Hypothalamus (tissue), 51 donors: ENCODE measurements at regions not wholly inside any gene's neighbourhood (a gene's known extent, or its start where the extent isn't known, plus 50 kb on each side); places are given as distances from the start of the nearest gene placed in this dataset.
"Not testable (repeated sequence)": the region's sequence is repeated elsewhere in the genome, so short reads cannot be mapped to it uniquely, and the experiment has no call there.

ENCODE experiments used
- DNase-seq, 51 donors: peaks; one replicate each; lab custom pipeline; 2025; lab: John Stamatoyannopoulos, UW

DNA sequence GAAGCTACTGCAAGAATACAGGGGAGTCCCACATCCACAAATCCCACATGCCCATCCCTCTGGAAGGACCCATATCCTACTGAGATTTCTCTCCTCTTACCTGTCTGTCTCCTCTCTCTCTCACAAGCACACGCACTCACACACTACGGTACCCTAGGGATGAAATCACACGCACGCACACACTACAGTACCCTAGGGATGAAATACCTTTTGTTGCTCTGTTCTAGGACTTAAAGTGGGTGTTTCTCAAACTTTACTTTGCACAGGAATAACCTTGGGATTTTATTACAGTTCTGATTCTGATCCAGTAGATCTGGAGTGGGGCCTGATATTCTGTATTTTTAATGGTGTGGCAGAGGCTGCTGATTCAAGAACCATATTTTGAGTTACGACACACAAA, 622.2 kb upstream of the ZNF385D start:
- no peak for DNase-seq

DNA sequence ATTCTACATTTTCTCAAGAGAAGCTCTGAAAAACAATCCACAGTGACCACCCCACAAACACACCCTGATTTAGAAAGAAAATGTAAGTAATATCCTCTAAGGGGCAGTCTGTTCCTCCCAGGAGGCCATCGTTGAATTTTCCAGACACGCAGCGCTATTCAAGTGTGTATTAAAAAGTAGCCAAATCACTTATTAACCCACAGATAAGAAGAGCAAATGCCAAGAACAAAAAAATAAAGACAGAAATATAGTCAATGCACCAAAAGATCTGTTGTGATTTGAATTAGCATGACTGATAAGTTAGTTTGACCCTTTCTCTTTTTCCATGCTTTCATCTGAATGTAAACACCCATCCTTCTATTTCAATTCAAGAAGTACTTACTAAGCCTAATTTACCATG, 622.8 kb upstream of the ZNF385D start:
- no peak for DNase-seq

DNA sequence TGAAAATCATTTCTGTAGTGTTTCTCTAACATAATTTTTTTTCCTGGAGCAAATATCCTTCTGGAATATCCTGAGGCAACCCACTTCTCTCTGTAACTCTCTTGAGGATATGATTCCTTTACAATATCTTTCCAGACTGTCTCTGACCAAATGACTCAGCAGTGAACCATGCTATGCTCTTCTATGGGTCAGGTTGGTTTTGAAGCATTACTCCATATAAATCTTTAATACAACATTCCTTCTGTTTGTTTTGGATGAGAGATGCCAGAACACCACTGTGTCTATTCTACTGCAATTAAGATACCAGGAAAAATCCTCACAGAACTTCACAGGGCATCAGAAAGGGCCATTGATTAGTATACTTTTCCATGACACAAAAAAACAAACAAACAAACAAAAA, 626.4 kb upstream of the ZNF385D start:
- DNase-seq: no peak

DNA sequence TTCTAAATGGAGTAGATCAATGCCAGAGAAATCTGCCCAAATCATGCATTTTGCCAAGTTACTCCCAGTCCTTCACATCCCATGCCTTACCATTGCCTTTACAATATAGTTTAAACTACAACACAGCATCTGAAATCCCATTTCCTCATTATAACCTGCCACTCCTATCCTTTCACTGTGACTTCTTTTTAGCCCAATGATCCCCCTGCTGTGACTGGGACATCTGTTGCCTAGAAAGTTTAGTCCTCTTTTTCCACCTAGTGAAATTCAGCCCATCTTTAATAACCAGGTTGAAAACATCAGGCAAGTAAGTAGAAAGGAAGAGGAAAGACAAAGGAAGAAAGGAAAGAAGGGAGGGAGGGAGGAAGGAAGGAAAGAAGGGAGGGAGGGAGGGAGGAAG, 627.9 kb upstream of the ZNF385D start:
- DNase-seq: no peak

DNA sequence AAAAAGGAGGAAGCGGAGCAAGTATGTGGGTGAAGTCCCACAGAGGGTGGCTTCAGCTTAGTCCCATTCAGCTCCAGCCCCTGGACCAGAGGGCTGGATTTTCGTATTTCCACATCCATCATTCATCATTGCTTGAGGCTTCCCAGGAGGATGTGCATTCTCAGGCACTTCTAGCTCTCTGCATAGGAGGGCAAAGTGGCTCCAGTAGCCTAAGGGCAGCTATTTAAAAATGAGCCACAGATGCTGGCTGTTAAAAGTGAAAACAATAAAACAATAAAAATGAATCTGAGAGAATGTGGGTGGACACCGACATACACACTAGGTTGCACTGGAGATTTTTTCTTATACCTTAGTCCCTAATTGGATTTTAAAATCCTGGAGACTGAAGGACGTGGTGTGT, 629.2 kb upstream of the ZNF385D start:
- no peak for DNase-seq

DNA sequence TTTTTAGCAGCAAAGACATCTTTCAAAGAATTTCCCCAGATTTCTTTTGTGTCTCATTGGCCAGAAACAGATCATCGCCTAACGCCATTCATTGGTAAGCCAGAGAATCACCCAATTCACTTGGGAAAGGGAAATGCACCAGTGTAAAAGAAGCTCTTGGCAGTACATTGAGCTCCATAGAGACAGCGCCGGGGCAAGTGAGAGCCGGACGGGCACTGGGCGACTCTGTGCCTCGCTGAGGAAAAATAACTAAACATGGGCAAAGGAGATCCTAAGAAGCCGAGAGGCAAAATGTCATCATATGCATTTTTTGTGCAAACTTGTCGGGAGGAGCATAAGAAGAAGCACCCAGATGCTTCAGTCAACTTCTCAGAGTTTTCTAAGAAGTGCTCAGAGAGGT, 630.6 kb upstream of the ZNF385D start:
- peak in 4 of 51 donors; percentile 1 to 10 (median 6) for DNase-seq

DNA sequence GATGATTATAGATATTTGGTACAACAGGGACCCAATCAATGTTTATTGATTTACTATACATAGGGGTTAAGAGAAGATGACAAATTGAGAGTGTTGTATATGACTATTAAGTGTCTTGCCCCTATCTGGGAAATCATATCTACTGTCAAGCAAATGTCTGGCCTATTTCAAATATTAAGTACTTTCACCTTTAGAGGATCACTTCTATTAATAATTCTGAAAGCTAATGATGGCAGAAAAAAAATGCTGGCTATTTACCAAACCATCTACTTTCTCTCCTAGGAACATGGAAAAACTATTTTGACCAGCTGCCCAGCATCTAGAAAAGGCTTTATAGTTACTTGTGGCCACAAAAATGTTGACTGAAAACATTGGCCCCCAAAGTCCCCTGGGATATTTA, 632.3 kb upstream of the ZNF385D start:
- DNase-seq: no peak

DNA sequence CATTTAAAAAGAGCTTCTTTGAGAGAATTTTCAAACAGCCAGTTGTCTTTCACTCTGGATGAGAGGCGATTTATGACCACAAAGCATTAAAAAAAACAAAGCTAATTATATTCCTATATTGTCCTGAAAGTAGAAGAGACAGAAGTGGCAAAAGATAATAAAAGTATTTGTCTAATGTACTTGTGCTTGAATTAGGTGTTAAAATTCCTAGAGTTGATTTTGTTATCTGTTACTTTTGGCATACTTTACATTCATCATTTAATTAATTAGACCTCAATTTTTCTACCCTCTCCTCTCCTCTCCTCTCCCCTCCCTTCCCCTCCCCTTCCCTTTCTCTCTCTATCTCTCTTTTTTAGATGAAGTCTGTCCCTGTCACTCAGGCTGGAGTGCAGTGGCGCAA, 635.1 kb upstream of the ZNF385D start:
- DNase-seq: no peak

DNA sequence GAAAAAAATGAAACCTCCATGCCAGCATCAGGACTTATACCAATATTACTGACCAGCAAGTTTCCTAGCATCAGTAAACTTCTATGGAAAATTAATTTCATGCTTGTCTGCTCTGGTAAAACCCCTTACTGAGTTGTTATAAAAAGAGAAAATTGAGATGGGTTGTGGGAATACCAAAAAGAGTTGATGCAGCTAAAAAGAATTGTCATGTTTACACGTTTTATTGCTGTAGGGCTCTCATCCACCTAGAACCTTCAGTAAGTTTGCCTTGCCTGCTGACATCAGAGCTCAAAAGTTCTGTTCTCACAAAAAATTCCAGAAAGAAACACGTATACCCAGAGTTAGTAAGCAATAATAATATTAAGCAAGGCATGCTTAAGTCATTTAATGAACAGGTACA, 641.3 kb upstream of the ZNF385D start:
- DNase-seq: no peak

DNA sequence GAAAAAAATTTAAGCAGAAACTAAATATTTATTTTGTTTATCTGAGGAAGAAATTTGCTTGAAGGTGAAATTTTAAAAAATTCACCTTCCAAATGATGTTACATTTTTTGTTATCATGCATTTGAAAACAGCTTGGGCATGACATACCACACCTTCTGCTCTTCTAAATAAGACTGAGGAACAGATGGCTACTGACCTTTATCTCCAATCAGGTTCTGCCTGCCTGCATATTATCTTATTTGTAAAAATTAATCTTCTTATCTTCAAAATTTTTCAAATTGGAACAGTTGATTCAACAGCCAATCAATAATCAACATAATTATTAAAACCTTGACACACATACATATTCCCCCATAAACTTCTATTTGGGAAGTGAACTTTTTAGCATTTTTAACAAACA, 641.8 kb upstream of the ZNF385D start:
- DNase-seq: no peak

DNA sequence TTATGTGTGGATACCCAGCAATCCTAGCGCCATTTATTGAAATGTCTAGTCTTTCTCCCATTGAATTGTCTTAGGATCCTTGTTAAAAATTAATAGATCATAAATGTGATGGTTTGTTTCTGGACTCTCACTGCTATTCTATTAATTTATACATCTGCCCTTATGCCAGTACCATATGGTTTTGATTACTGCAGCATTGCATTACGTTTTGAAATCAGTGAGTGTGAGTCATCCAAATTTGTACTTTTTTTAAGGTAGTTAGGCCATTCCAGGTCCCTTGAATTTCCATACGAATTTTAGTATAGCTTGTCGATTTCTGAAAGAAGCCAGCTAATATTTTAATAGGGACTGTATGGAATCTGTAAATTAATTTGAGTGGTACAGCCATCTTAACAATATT, 648.6 kb upstream of the ZNF385D start:
- DNase-seq: no peak

DNA sequence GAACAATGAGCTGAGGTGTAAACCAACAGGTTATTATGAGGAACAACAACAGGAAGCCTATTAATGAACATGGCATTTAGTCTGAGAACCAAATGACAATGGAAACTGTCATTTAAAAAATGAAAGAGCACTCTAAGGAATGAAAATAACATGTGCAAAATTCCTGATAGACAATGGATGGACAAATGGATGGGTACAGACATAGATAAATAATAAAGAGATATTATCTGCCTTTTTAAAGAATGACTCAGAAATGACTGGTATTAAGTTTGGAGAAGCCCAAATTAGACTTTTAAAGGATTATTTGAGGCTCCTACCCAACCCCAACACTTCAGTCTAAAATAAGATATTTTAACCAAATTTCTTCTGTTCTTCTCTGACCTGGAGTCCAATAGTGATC, 650.5 kb upstream of the ZNF385D start:
- no peak for DNase-seq

DNA sequence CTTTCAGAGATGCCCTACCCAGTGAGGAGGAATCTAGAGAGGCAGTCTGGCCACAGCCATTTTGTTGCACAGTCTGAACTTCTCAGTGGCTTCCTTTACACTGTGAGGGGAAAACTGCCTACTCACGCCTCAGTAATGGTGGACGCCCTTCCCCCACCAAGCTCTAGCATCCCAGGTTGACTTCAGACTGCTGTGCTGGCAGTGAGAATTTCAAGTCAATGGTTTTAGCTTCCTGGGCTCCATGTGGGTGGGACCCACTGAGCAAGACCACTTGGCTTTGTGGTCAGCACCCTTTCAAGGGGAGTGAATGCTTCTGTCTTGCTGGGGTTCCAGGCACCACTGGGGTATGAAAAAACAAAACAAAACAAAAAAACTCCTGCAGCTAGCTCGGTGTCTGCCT, 663.2 kb upstream of the ZNF385D start:
- no peak for DNase-seq

DNA sequence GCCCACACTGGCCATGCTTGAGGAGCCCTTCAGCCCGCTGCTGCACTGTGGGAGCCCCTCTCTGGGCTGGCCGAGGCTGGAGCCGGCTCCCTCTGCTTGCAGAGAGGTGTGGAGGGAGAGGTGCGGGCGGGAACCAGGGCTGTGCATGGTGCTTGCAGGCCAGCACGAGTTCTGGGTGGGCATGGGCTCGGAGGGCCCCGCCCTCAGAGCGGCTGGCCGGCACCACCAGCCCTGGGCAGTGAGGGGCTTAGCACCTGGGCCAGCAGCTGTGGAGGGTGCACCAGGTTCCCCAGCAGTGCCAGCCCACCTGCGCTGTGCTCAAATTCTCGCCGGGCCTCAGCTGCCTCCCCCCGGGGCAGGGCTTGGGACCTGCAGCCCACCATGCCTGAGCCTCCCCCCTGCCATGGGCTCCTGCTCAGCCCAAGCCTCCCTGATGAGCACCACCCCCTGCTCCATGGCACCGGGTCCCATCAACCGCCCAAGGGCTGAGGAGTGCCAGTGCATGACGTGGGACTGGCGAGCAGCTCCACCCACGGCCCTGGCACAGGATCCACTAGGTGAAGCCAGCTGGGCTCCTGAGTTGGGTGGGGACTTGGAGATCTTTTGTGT, 665.9 kb upstream of the ZNF385D start:
- DNase-seq: not testable (repeated sequence)

DNA sequence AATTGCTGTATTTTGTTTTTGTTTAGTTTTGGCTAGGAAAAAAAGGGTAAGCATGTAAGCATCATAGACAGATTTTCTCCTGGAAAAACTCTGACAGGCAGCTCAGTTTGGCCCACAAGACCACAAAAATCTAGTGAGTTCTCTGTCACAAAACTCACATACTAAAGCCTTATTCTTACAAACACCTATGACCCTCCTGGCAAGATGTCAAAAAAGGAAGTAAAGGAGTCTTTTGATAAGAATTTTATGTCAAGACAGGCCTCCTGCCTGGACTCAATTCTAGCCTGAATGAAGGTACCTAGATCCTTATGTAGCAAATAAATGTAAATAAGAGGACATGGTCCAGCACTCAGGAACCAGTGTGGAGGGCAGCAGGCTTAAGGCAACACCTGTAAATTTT, 668.3 kb upstream of the ZNF385D start:
- DNase-seq: no peak

DNA sequence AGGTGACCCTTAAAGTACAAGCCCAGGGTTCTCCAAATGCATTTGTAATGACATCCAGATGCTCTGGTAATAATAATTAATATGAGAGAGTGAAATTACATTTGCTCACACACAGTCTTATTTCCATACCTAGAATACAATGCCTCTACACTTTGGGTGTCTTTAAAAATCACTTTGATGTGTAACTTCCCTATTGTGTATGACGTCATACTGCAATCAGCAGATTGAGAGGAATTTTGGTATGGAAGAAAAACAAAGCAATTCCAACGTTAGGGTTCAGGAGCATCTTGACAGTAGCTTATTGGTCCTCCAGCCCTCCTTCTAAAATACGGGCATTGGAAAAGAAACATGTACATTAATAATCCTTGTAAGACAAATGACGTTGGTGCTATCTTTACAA, 670.6 kb upstream of the ZNF385D start:
- DNase-seq: no peak

DNA sequence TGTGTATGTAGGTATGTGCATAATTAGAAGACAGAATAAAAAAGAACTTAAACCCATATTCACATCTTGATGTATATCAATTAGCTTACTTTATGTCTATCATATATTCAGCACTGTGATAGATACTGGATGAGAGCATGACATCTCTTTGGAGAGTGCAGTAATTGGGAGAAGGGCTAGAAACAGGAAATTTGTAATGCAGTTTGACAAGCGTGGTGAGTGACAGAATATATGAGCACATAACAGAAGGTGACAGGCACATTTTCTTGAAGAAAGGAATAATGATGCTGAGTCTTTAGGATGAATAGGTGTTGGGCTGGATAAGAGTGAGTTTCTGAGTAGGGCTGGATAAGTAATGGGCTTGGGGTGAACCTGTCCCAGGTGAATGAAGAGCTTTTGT, 680.3 kb upstream of the ZNF385D start:
- no peak for DNase-seq

DNA sequence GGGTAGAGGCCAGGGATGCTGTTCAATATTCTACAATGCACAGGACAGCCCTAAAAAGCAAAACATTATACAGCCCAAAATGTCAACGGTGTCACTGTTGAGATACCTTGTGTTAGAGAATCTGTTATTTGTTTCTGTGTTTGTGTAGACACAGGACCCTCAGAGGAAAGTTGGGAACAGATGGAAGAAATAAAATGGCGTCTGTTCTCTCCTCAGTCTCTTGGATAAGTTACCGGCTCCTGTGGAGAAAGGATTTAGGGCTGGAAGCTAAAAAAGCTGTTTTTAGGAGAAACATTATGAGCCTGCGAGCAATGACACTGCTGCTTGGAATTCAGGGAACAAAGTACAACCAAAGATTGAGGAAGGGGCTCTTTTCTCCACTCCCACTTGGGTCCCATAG, 688.6 kb upstream of the ZNF385D start:
- DNase-seq: no peak

DNA sequence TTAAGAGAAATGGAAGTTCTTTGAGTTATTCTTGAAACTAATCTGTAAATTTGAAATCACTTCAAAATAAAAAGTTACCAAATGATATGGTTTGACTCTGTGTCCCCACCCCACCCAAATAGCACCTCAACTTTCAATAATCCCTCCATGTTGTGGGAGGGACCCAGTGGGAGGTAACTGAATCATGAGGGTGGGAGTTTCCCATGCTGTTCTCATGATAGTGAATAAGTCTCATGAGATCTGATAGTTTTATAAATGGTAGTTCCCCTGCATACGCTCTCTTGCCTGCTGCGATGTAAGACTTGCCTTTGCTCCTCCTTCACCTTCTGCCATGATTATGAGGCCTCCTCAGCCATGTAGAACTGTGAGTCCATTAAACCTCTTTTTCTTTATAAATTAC, 690.7 kb upstream of the ZNF385D start:
- no peak for DNase-seq

DNA sequence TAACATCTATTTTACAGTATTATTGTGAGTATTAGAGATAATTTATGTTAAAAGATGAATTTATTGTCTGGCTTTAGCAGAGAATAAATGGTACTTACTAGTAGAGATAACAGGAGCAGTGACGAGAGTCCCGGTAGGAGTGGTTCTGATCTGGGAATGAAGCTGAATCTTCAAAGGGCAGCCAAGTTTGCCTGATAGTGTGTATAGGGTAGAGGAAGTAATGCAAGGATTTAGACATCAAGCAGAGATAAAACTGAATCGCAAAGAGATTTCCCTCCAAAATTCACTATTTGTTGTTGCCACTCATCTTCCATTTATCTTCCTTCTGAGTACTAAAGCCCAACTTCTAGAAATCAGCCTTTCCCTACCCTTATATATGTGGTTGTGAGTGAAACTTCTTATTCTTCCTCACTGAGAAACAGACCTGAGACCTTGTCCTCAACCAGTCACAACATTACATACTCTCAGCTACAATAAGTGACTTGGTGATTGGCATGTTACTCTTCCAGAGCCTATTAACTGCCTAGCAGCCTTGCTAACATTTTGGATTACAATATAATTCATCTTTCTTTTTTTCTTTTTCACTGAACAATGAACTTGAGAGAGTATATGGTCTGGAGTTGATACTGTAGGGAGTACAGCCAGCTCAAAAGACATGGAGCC, 692.7 kb upstream of the ZNF385D start:
- DNase-seq: no peak

DNA sequence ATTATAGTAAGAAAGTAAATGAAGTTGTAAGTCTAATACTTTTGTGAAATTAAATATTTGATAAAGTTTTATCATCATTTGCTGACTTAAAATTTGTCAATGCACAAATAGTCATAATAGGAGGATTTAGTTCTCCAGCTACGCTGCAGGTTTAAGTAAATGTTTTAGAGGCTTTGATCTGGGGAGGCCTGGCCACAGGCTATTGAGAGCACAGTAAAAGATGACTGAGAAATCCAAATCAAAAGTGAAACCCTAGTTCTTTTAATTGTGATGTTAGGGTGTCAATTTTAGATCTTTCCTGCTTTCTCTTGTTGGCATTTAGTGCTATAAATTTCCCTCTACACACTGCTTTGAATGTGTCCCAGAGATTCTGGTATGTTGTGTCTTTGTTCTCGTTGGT, 694.3 kb upstream of the ZNF385D start:
- not testable (repeated sequence) for DNase-seq

DNA sequence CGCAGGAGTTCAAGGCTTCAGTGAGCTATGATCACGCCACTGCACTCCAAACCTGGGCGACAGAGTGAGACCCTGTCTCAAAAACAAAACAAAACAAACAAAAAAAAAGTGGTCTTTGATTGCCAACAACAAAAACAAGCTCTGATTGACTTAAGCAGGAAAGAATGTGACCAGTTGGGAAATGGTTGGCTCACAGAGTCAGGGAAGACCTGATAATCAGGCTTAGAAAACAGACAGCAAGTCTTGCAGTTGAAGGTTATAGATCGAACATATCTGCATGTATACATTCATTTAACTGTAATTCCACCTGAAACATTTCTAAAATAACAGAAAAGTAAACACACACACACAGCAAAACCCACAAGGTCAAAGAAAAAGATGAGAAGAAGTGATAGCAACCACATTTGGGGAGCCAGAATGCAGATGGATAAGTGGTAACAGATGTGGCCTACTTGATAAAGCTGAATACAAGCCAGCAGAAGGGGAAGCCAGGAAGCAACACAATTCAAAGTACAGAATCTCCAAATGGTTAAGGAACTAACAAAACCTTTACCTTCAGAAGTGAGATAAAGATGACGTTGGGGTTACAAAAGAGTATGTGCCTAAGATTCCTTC, 699.9 kb upstream of the ZNF385D start:
- no peak for DNase-seq

DNA sequence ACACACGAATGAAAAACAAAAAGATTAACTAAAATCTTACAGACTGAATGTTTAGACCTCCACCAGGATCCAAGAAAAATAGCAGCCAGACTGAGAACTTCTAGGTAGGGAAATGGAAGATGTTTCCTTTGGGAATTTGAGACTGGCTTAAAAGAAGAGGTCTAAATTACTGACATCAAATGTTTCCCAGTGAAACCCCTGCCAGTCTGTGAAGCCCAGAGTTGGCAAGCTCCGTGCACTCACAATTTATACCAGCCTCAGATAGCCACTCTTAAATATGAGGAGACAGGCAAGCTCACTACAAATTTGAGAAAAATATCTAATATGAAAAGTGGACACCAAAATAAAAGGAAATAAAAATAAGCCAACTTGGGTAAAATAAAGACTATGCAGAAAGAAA, 700.5 kb upstream of the ZNF385D start:
- no peak for DNase-seq
